ENCODE measurements at regions not wholly inside any gene's neighbourhood (a gene's known extent, or its start where the extent isn't known, plus 50 kb on each side); places are given as distances from the start of the nearest gene placed in this dataset.

- no peaks in the 10 kb centered on the region for H3K36me3 Mint-ChIP-seq (ENCODE audit: insufficient read depth in 1 of 3, low read depth in 3 of 3)
- Histone ChIP-seq H2AK5ac (ENCODE audit: insufficient read length, low read length) (no peak overlapping the region), H2BK5ac (ENCODE audit: insufficient read length, low read length) (no peak overlapping the region), H3K56ac (ENCODE audit: insufficient read length, low read depth, low read length) (no peak overlapping the region), H2AFZ (ENCODE audit: low read length) (no peak overlapping the region), H3K9ac (ENCODE audit: extremely low read depth, insufficient read length, low read length) (no peak overlapping the region), H3T11ph (ENCODE audit: low read length) (no peak overlapping the region), H2BK12ac (ENCODE audit: insufficient read length, low read depth, low read length) (no peak overlapping the region), H4K20me1 (ENCODE audit: control insufficient read depth, insufficient read depth, insufficient read length) (no peaks in the 10 kb centered on the region), H2BK120ac (ENCODE audit: low read depth, low read length, poor library complexity, severe bottlenecking) (no peak overlapping the region), H3K79me1 (ENCODE audit: insufficient read depth, low read depth, low read length, poor library complexity, severe bottlenecking) (no peaks in the 10 kb centered on the region), H3K9me3 (ENCODE audit: control insufficient read depth, low read depth, low read length) (no peaks in the 10 kb centered on the region), H4K8ac (replicated peaks; ENCODE audit: insufficient read length, low read depth, low read length) (no peak overlapping the region), H3K18ac (ENCODE audit: insufficient read length, low read depth, low read length) (no peak overlapping the region), H2BK20ac (ENCODE audit: low read depth, low read length, poor library complexity, severe bottlenecking) (no peak overlapping the region), H4K91ac (ENCODE audit: insufficient read length, low read depth, low read length) (no peak overlapping the region), H3K4ac (ENCODE audit: low read depth, low read length) (no peak overlapping the region), H4K5ac (ENCODE audit: insufficient read length, low read depth, low read length) (no peak overlapping the region), H3K4me1 (ENCODE audit: insufficient read depth, low read length) (no peaks in the 10 kb centered on the region), H3K23ac (ENCODE audit: insufficient read length, low read depth, low read length) (no peak overlapping the region), H3K27ac (ENCODE audit: insufficient read length, low read depth, low read length) (no peak overlapping the region), H3K27me3 (ENCODE audit: insufficient read depth, low read length) (no peaks in the 10 kb centered on the region), H3K79me2 (ENCODE audit: insufficient read depth, low read length) (no peaks in the 10 kb centered on the region), H3K4me2 (ENCODE audit: insufficient read depth, insufficient read length, low read length) (no peak overlapping the region), H3K14ac (ENCODE audit: insufficient read depth, low read length) (no peak overlapping the region; the same call in 1 of the 2 replicates), H2BK15ac (ENCODE audit: low read depth, low read length) (no peak overlapping the region), H3K23me2 (ENCODE audit: insufficient read length, low read depth, low read length, poor library complexity, severe bottlenecking) (no peaks in the 10 kb centered on the region)
- no peak for DNase-seq
- no peak overlapping the region for H3K4me3 Mint-ChIP-seq
- H3K4me1 Mint-ChIP-seq = peaks cover 0 to 2% of the 10 kb centered on the region in 2 experiments; a peak in 1 of 4 replicates
- H3K27me3 Mint-ChIP-seq (ENCODE audit: low read depth) = no peaks in the 10 kb centered on the region
- WGBS (ENCODE audit: extremely low coverage, insufficient read length, low lambda C conversion rate) = no CpG with 5 or more reads among the region's 3 CpGs
- TF ChIP-seq CTCF (conservative IDR thresholded peaks at IDR 0.05) = no peak
- no peaks in the 10 kb centered on the region for H3K9me3 Mint-ChIP-seq
- H3K27ac Mint-ChIP-seq = no peak overlapping the region
These were observed 109.8 kb upstream of the PTPRK start for GRCh38 chr6:128630213-128630612.
